Liver (tissue), 2 donors: ENCODE measurements at regions not wholly inside any gene's neighbourhood (a gene's known extent, or its start where the extent isn't known, plus 50 kb on each side); places are given as distances from the start of the nearest gene placed in this dataset.

Experiments
- TF ChIP-seq, protein P1 (sequence below): fragments of 150-350 bp; IDR thresholded peaks from 2 replicates; pipeline ENCODE4 v1.5.1; 2017; ENCODE audit warnings: improper control_type of control experiment, low read depth, low read length; ENCODE audit not compliant: missing input control
- TF ChIP-seq, protein P2 (sequence below): IDR thresholded peaks from 2 replicates; pipeline ENCODE4 v1.6.1; 2016; ENCODE audit warnings: antibody characterized with exemption
- donor health status: healthy.

DNA sequence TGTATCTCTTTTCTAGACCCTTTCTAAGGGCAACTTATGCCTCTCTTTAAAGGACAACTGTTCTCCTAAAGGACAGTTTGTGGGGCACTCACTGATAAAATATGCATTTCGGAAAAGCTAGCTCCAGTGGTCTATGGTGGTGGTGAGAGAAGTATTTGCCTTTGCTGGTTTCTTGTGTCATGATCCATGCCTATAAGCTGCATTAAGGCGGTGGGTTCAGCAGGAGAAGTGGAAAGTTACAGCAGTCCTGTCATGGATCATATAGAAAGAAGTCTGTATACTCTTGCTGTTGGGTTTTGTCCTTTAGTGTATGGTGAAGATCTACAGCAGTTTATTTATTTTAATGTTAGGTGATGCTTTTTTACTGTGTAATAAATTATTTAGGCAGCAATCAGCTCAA lies 563.9 kb upstream of the PSMD7 start:
- TF ChIP-seq, protein P1, sequence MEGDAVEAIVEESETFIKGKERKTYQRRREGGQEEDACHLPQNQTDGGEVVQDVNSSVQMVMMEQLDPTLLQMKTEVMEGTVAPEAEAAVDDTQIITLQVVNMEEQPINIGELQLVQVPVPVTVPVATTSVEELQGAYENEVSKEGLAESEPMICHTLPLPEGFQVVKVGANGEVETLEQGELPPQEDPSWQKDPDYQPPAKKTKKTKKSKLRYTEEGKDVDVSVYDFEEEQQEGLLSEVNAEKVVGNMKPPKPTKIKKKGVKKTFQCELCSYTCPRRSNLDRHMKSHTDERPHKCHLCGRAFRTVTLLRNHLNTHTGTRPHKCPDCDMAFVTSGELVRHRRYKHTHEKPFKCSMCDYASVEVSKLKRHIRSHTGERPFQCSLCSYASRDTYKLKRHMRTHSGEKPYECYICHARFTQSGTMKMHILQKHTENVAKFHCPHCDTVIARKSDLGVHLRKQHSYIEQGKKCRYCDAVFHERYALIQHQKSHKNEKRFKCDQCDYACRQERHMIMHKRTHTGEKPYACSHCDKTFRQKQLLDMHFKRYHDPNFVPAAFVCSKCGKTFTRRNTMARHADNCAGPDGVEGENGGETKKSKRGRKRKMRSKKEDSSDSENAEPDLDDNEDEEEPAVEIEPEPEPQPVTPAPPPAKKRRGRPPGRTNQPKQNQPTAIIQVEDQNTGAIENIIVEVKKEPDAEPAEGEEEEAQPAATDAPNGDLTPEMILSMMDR, result no peak
- TF ChIP-seq, protein P2, sequence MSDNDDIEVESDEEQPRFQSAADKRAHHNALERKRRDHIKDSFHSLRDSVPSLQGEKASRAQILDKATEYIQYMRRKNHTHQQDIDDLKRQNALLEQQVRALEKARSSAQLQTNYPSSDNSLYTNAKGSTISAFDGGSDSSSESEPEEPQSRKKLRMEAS, result no peak
